ENCODE measurements at regions not wholly inside any gene's neighbourhood (a gene's known extent, or its start where the extent isn't known, plus 50 kb on each side); places are given as distances from the start of the nearest gene placed in this dataset.

DNA sequence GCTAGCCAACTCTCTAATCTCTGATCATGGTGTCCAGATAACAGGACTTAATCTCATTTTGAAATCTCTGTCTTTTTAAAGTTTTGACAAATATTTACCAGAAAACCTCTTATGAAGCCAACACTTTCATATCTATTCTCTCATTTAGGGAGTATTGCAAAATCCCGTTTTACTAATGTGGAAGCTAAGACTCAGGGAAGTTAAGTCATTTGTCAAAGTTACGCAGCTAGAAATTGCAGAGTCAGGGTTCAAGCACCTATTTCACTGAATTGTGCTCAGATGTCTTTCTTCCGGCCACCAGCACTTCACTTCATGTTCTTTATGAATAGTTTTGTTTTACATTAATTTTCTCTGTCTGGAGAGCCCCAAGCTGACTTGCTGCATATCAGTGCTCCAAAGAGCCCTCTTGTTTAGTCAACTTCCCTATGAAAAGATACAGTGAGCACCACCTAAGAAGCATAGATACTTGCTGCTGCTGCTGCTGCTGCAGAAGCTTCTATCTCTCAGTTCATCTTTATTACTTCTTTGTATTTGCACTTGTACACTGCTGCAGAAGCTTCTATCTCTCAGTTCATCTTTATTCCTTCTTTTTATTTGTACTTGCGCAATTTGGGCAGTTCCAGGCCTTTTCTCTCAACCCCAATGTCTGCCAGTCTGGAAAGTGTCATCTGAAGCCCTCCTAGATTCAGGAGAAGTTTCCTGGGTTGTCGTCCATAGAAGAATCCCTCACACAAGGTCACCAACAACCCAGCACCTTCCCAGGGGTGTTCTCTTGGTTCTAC lies 329.7 kb downstream of the MAFB start:
- TF ChIP-seq EZH2 (IDR thresholded peaks at IDR 0.05; ENCODE audit: borderline replicate concordance, low read depth, low read length, severe bottlenecking) (no peak), POLR2A (IDR thresholded peaks at IDR 0.05; ENCODE audit: low read depth, low read length) (no peak), JUN (IDR thresholded peaks at IDR 0.05; ENCODE audit: borderline replicate concordance, insufficient read depth, insufficient read length, low read depth) (no peak), POLR2AphosphoS5 (IDR thresholded peaks at IDR 0.05; ENCODE audit: insufficient read depth, low read depth, low read length) (no peak), MAX (IDR thresholded peaks at IDR 0.05; ENCODE audit: insufficient read depth, insufficient read length) (no peak)
- TF ChIP-seq, protein P1, sequence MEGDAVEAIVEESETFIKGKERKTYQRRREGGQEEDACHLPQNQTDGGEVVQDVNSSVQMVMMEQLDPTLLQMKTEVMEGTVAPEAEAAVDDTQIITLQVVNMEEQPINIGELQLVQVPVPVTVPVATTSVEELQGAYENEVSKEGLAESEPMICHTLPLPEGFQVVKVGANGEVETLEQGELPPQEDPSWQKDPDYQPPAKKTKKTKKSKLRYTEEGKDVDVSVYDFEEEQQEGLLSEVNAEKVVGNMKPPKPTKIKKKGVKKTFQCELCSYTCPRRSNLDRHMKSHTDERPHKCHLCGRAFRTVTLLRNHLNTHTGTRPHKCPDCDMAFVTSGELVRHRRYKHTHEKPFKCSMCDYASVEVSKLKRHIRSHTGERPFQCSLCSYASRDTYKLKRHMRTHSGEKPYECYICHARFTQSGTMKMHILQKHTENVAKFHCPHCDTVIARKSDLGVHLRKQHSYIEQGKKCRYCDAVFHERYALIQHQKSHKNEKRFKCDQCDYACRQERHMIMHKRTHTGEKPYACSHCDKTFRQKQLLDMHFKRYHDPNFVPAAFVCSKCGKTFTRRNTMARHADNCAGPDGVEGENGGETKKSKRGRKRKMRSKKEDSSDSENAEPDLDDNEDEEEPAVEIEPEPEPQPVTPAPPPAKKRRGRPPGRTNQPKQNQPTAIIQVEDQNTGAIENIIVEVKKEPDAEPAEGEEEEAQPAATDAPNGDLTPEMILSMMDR (IDR thresholded peaks at IDR 0.05; ENCODE audit: extremely low read depth in 1 of 2, insufficient read depth in 1 of 2, low read depth in 1 of 2, low read length in 2 of 2), result no peak
